GM12878 (cell line): ENCODE measurements at regions not wholly inside any gene's neighbourhood (a gene's known extent, or its start where the extent isn't known, plus 50 kb on each side); places are given as distances from the start of the nearest gene placed in this dataset.

Experiments used
- ATAC-seq: fragments of 200-7000 bp; cut with Tn5 transposase; 3 replicates; pipeline ENCODE4 v1.9.1; 2020; ENCODE audit warnings: mild to moderate bottlenecking, moderate library complexity
- BruUV-seq: library from RNA; stranded (reverse); fragments of 400-500 nt; replicated peaks from 2 replicates; lab custom pipeline; 2021; lab: Mats Ljungman, UMichigan
- CTCF ChIA-PET: fragments of 300-600 bp; sonication (Branson Sonifier 250); formaldehyde crosslinking; extraction: SDS; loops from one replicate; lab custom pipeline; 2021; ENCODE audit warnings: inconsistent platforms; lab: Yijun Ruan, JAX
- POLR2A ChIA-PET: fragments of 350-600 bp; formaldehyde crosslinking; extraction: SDS; loops from one replicate; lab custom pipeline; 2021; ENCODE audit warnings: inconsistent platforms; lab: Charles Lee
- RAD21 ChIA-PET: fragments of 300-600 bp; sonication (Branson Sonifier 250); formaldehyde crosslinking; loops from one replicate; lab custom pipeline; 2023; ENCODE audit warnings: antibody characterized with exemption; ENCODE audit not compliant: unreplicated experiment; lab: Charles Lee
- SMC1A ChIA-PET: fragments of 300-600 bp; sonication (Branson Sonifier 250); formaldehyde crosslinking; loops from one replicate; lab custom pipeline; 2023; ENCODE audit not compliant: unreplicated experiment, uncharacterized antibody; lab: Charles Lee
- DNase-seq: peaks from one replicate; pipeline ENCODE4 v3.0.0-alpha.2; 2011; ENCODE audit warnings: low read depth, low spot score
- FAIRE-seq: peaks from 3 replicates; lab custom pipeline; 2011; peaks lifted over from hg19 to GRCh38; lab: Jason Lieb, UNC
- H2AFZ ChIP-seq: 2 replicates; pipeline ENCODE4 v1.6.0; 2011; ENCODE audit warnings: low read depth, low read length, control low read depth; ENCODE audit not compliant: control insufficient read depth
- H3K27ac ChIP-seq: 2 replicates; pipeline ENCODE4 v1.5.1; 2011; ENCODE audit warnings: control low read depth; ENCODE audit not compliant: control insufficient read depth, insufficient read depth
- H3K27me3 ChIP-seq, 2 experiments: replicated peaks in 1 of 2; 2 replicates each; pipeline versions ENCODE4 v1.6.0 to v1.6.1; 2011; ENCODE audit warnings: low read length in 1 of 2; ENCODE audit not compliant: control insufficient read depth in 2 of 2, insufficient read depth in 2 of 2
- H3K36me3 ChIP-seq, 2 experiments: 2 replicates each; pipeline ENCODE4 v1.5.1; 2011; ENCODE audit warnings: low read length in 1 of 2; ENCODE audit not compliant: control insufficient read depth in 2 of 2, insufficient read depth in 2 of 2
- H3K4me1 ChIP-seq: 2 replicates; pipeline ENCODE4 v1.6.1; 2011; ENCODE audit warnings: mild to moderate bottlenecking, low read length, moderate library complexity, mixed read lengths; ENCODE audit not compliant: control insufficient read depth, insufficient read depth
- H3K4me2 ChIP-seq: 2 replicates; pipeline ENCODE4 v1.6.0; 2011; ENCODE audit warnings: control low read depth; ENCODE audit not compliant: control insufficient read depth, insufficient read depth
- H3K4me3 ChIP-seq: fragments of 200-600 bp; sonication (generic); 2 replicates; pipeline ENCODE4 v1.5.1; 2016
- H3K79me2 ChIP-seq: 2 replicates; pipeline ENCODE4 v1.6.0; 2011; ENCODE audit warnings: low read length; ENCODE audit not compliant: control insufficient read depth, insufficient read depth
- H3K9ac ChIP-seq: 2 replicates; pipeline ENCODE4 v1.8.0; 2011; ENCODE audit warnings: low read length, control low read depth, mixed read lengths; ENCODE audit not compliant: control insufficient read depth, insufficient read depth
- H3K9me3 ChIP-seq: replicated peaks from 3 replicates; pipeline ENCODE4 v1.5.1; 2011; ENCODE audit warnings: mild to moderate bottlenecking, low read length; ENCODE audit not compliant: control insufficient read depth, insufficient read depth
- H4K20me1 ChIP-seq: 2 replicates; pipeline ENCODE4 v1.6.0; 2011; ENCODE audit not compliant: control insufficient read depth, insufficient read depth
- CUX1 ChIP-seq: IDR thresholded peaks from 2 replicates; pipeline ENCODE4 v1.6.1; 2012; ENCODE audit warnings: improper control_type of control experiment, low read depth, low read length; ENCODE audit not compliant: insufficient replicate concordance
- DPF2 ChIP-seq: fragments of 450-650 bp; IDR thresholded peaks from 2 replicates; pipeline ENCODE4 v1.6.1; 2017; ENCODE audit warnings: mild to moderate bottlenecking
- IRF3 ChIP-seq: fragments of 450-650 bp; IDR thresholded peaks from 2 replicates; pipeline ENCODE4 v1.6.1; 2014; ENCODE audit warnings: mild to moderate bottlenecking
- NR2C1 ChIP-seq: fragments of 450-650 bp; IDR thresholded peaks from 2 replicates; pipeline ENCODE4 v1.6.1; 2017; ENCODE audit warnings: antibody characterized with exemption, mild to moderate bottlenecking, moderate library complexity
- PKNOX1 ChIP-seq: fragments of 450-650 bp; IDR thresholded peaks from 2 replicates; pipeline ENCODE4 v1.6.1; 2016; ENCODE audit warnings: mild to moderate bottlenecking
- REST ChIP-seq: IDR thresholded peaks from 2 replicates; pipeline ENCODE4 v1.6.1; 2012; ENCODE audit warnings: mild to moderate bottlenecking, low read depth, low read length
- SKIL ChIP-seq: fragments of 450-650 bp; IDR thresholded peaks from 2 replicates; pipeline ENCODE4 v1.6.1; 2017; ENCODE audit warnings: mild to moderate bottlenecking, low read depth, inconsistent platforms; ENCODE audit not compliant: poor library complexity, severe bottlenecking
- SMAD5 ChIP-seq: IDR thresholded peaks from 2 replicates; pipeline ENCODE4 v1.6.1; 2016; ENCODE audit warnings: antibody characterized with exemption, low read depth
- SMARCA5 ChIP-seq: fragments of 450-650 bp; IDR thresholded peaks from 2 replicates; pipeline ENCODE4 v1.6.1; 2017; ENCODE audit warnings: mild to moderate bottlenecking
- ZNF622 ChIP-seq: fragments of 450-650 bp; IDR thresholded peaks from 2 replicates; pipeline ENCODE4 v1.6.1; 2017; ENCODE audit warnings: mild to moderate bottlenecking, inconsistent platforms
- WGBS: methylation state at CpG from one replicate; pipeline ENCODE4 v1.1.6; 2016; ENCODE audit warnings: low lambda C conversion rate; ENCODE audit not compliant: insufficient replicate concordance, insufficient coverage; ENCODE audit errors: missing lambda C conversion rate; 5-methylcytosine and 5-hydroxymethylcytosine counted together
- in situ Hi-C: fragments of 300-500 bp; cut with MboI; formaldehyde crosslinking; loops from 9 replicates; pipeline ENCODE4 v1.14.3; 2018; ENCODE audit warnings: mixed read lengths
- intact Hi-C: fragments of 100-400 bp; cut with micrococcal nuclease; formaldehyde crosslinking; loops from one replicate; pipeline ENCODE4 v1.14.2; 2022; ENCODE audit not compliant: unreplicated experiment

GRCh38 chr12:18146363-18146762 lies 56.4 kb upstream of the RERGL start:
- ChIA-PET POLR2A (no interaction called here), RAD21 (no interaction called here), CTCF (interaction anchor here (1.2 to 1.5 kb wide), 2 partner anchors 173 kb away, joined by 3 to 5 read pairs; no protein-coding TSS in a partner anchor), SMC1A (interaction anchor here (1.0 kb wide), 1 partner anchor 173 kb away, joined by 4 read pairs; no protein-coding TSS in a partner anchor)
- WGBS = 17% methylated on average over 3 of the region's 3 CpGs
- DNase-seq (no peak), FAIRE-seq (no peak), ATAC-seq (no peak)
- Histone ChIP-seq H3K4me2 (no peak overlapping the region), H3K36me3 (no peaks in the 10 kb centered on the region), H3K27me3 (no peaks in the 10 kb centered on the region), H3K9me3 (no peaks in the 10 kb centered on the region), H3K27ac (no peak overlapping the region), H3K4me1 (no peaks in the 10 kb centered on the region), H4K20me1 (no peaks in the 10 kb centered on the region), H3K4me3 (no peak overlapping the region), H3K9ac (no peak overlapping the region), H3K79me2 (no peaks in the 10 kb centered on the region), H2AFZ (no peak overlapping the region)
- intact Hi-C loops (no loop called here), in situ Hi-C loops (loop anchor here (10.0 kb wide), 1 partner anchor 1038 kb away; no protein-coding TSS in a partner anchor)
- no TSS peak for BruUV-seq
- TF ChIP-seq SMARCA5 (no peak), SMAD5 (no peak), CUX1 (no peak), PKNOX1 (no peak), IRF3 (no peak), DPF2 (no peak), ZNF622 (no peak), SKIL (no peak), NR2C1 (no peak), REST (no peak)
